HG02840 (cell line): ENCODE measurements at regions not wholly inside any gene's neighbourhood (a gene's known extent, or its start where the extent isn't known, plus 50 kb on each side); places are given as distances from the start of the nearest gene placed in this dataset.

Experiments
- ATAC-seq: cut with Tn5 transposase; IDR thresholded peaks from one replicate; pipeline ENCODE4 v1.9.1; 2021; ENCODE audit warnings: mild to moderate bottlenecking, moderate library complexity, moderate number of reproducible peaks; ENCODE audit not compliant: unreplicated experiment, low FRiP score

GRCh38 chr20:21936720-21937380 is 231.4 kb downstream of the PAX1 start:
- no peak for ATAC-seq

- ATAC-seq, result no peak
Observed at GRCh38 chr20:21936261-21936660, 230.8 kb downstream of the PAX1 start.

- no peak for ATAC-seq
Observed at GRCh38 chr20:21933526-21933925, 228.1 kb downstream of the PAX1 start.

DNA sequence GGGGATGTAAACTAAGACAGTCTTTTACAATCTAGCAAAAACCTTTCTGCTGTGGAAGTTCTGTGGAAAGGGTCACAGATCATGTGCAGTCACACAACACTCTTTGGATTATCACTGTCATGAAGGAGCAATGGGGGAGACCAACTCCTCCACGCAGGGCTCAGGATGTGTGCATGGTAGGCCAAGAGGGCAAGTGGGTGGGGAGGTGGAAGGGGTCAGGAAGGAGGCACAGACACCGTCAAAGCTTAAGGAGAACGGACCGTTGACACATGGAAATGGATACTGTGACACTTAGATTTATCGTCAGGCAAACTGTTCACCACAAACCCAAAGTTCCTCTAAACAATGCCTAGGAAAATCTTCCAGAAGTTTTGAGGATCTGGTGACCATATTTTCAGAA is 215.8 kb downstream of the PAX1 start:
- ATAC-seq, result no peak

GRCh38 chr20:21920211-21920610 is 214.7 kb downstream of the PAX1 start:
- no peak for ATAC-seq

- ATAC-seq, result no peak
Observed at GRCh38 chr20:21918398-21918797, 212.9 kb downstream of the PAX1 start.

- ATAC-seq, result no peak
Observed at GRCh38 chr20:21902391-21902790, 196.9 kb downstream of the PAX1 start.

- no peak for ATAC-seq
Observed at GRCh38 chr20:21901470-21902275, 196.2 kb downstream of the PAX1 start.

DNA sequence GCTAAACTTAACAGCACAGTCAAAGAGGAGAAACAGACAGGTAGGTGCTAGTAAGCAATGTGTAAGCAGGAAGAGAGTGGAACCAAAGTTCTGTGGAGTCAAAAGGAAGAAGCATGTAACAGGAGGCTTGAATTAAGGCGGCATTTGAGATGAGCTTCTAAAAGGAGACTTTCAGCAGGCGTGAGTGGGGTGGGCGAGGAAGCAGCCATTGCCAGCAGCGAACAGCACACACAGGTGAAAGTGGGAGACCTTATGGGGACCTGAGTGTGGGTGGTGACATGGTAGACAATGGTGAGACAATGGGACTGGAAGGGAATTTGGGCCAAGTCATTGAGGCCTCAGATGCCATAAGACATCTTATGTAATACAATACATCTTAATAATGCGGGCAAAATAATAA is 195.0 kb downstream of the PAX1 start:
- ATAC-seq, result no peak

DNA sequence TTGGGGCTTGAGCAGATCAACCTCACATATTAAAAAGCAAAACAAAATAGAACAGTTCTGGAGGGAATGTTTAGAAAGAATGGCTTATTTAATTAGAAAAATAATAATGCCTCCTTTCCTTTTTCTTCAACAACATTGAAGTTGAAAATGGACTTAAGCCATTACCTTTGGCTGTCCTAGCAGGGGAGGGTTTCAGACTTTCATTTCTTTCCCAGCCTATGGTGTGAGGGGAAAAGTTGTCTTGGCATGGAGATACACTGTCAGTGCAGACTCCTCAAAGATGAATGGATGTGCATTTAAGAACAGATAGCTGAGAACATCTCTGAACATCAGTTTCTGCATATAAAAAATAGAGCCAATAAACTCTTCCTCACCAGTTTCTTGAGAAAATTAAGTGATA is 169.5 kb downstream of the PAX1 start:
- no peak for ATAC-seq

DNA sequence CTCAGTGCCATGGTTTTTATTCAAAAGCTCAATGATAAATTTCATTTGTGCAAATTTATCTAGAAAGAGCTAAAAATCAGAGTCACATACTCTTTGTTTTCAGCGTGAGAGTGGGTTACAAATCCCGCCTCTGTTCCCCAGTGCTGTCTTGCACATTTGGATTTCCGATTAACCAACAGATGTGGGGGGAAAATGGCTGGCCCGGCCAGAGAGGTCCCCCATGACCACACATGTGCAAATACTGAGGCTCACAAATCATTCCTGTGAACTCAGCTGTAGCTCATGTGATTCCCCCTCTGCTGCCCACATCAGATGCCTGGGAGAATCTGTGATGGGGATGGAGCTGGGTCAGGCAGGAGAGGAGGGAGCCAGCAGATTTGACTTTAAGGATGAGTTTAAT is 168.7 kb downstream of the PAX1 start:
- ATAC-seq, result no peak

DNA sequence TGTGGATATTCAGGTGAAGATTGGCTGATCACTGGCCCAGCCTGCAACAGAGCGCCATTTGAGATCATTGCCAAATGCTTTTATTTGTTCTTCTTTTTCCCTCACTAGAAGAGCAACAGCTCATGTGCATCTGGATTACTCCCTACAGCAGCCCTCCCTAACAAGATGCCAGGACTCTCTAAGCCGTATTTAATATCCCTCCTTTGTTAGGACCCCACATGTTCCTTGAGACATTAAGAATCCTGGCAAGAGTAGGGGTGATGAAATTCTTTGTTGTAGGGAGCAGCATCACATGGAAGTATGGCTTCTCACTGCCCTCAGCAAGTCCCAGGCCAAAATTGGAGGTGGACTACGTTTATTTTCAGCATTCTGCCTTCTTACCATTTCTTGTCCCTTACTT is 167.8 kb downstream of the PAX1 start:
- ATAC-seq, result no peak

GRCh38 chr20:21867811-21868210 is 162.3 kb downstream of the PAX1 start:
- no peak for ATAC-seq

DNA sequence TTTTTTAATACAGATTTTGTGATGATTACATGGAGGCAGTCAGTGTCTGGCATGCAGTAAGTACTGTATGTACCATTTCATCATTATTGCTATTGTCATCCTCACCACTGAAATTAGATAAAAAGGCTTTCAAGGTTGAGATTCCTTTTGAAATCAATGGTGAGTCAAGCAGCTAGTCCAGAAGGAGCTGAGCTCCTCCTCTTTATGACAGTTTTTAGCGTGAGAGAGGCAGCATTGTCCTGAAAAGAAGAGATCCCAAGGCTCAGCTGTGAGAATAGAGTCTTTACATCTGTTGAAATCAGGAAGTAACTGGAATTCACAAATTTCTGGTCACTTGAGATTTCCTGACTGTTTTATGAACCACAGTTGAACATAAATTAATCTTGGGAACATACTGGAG is 161.9 kb downstream of the PAX1 start:
- ATAC-seq, result no peak

DNA sequence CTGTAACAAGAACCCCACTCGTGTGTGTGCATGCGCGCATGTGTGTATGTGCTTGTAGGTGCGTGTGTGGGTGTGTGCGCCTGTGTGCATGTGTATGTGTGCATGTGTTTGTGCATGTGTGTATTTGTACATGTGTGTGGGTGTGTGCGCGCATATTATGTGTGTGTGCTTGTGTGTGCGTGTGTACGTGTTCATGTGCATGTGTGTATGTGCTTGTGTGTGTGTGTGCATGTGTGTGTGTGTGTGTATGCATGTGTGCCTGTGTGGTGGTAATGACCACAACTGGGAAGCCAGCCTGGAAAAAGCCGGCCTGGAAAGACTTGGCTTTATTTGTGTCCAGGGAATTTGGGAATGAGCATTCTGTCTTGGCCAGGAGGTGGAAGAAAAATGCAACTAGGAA is 157.5 kb downstream of the PAX1 start:
- no peak for ATAC-seq

DNA sequence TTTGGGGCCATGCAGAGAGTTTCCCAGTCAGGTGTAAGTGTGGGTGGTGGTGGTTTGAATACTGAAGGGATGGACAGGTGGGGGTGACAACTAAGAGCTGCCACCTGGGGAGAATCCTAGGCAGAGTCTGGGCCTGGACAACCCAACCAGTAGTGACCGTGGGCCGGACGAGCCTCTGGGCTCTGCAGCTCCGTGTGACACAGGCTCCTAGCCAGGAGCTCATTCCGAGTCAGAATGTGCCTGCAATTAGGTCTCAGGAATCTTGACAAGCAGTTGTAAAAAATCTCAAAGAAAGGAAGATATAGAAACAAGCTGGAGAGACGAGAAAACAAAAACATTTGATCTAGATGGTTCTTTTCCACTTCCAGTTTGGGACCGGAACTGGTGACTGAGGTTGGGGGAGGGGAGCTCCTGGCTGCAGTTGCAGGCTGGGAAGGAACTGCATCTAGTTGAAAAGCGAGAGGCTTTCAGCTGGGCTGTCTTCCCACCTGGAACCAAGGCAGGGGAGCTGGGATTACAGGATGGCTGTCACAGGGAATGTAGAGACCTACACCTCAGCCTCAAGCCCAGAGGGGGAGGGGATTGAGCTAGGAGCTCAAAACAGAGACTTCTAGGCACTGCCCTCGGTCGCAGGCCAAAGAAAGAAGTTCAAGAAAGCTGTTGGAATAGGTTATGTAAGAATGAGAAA is 156.9 kb downstream of the PAX1 start:
- no peak for ATAC-seq

DNA sequence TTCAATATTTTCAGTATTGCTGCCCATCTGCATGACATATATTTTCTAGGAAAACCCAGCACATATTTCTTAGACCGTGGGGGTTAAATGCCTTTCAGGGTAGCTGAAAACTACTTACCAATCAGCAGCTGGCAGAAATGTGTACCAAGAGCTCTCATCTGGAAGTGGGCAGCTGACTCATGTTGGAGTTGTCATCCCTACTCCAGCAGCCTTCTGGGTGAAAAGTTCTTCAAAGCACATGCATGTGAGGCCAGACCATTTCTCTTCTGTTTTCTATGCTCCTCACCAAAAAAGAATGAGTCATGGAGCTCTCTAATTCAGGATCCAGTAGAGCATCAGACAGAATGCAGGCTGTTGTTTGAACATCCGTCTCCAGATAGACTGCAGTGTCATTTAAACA is 135.5 kb downstream of the PAX1 start:
- ATAC-seq, result no peak

DNA sequence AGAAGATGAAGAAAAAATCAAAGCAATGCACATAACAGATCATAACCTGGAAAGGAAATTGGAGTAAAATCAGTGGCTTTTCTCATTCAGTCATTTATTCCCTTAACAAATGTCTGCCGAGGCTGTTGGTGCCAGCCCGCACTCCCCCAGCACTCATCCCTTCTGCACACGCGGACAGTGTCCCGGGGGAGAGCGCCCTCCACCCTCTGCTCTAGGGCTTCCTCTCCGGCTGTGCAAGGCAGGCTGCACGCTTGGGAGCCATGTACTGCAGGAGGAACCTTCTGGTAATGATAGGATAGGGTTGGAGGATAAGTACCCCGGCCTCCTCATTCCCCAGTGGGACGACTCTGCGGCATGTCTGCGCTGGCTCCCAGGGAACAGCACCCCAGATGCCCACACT is 134.5 kb downstream of the PAX1 start:
- ATAC-seq, result no peak

- ATAC-seq, result no peak
Observed at GRCh38 chr20:21836346-21836745, 130.9 kb downstream of the PAX1 start.

DNA sequence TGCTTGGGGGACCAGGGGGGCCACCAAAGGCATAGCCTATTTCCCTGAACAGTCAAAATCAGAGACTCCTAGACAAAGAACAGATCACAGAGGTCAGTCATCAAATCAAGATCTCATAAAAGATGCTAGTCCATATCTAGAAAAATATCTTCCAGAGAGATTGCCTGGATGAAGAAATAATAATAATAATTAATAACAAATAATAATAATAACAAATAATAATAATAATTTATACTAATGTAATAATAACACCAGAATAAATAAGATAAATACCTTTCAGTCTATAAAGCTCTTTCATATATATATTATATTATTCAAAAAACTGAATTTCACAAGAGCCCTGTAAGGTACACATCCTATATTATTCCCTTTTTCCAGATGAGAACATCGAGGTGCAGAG is 129.6 kb downstream of the PAX1 start:
- no peak for ATAC-seq
